ENCODE measurements at regions not wholly inside any gene's neighbourhood (a gene's known extent, or its start where the extent isn't known, plus 50 kb on each side); places are given as distances from the start of the nearest gene placed in this dataset.
"Not testable (repeated sequence)": the region's sequence is repeated elsewhere in the genome, so short reads cannot be mapped to it uniquely, and the experiment has no call there.

GRCh38 chr20:60191014-60191413 lies 232.8 kb downstream of the CDH26 start:
- Histone ChIP-seq H3K9me3 (ENCODE audit: control insufficient read depth in 2 of 2, insufficient read depth in 1 of 2, low read length in 1 of 2) (no peaks in the 10 kb centered on the region), H3K27ac (ENCODE audit: low read depth in 1 of 2, low read length in 1 of 2) (no peak overlapping the region), H3K4me3 (ENCODE audit: low read length in 2 of 2) (no peak overlapping the region), H3K36me3 (ENCODE audit: control insufficient read depth in 2 of 2, insufficient read depth in 2 of 2, low read length in 1 of 2) (no peaks in the 10 kb centered on the region), H3K4me1 (ENCODE audit: control insufficient read depth in 2 of 2, insufficient read depth in 2 of 2, low read length in 2 of 2) (no peaks in the 10 kb centered on the region), H3K27me3 (ENCODE audit: control insufficient read depth in 2 of 2, insufficient read depth in 1 of 2, low read length in 1 of 2) (no peaks in the 10 kb centered on the region)
- 95% methylated on average over 3 of the region's 3 CpGs for whole genome bisulfite sequencing
- DNase-seq (ENCODE audit: low read depth in 6 of 9, low spot score in 9 of 9), result no peak

- DNase-seq (ENCODE audit: low read depth in 6 of 9, low spot score in 9 of 9), result no peak
- H3K4me1 ChIP-seq (ENCODE audit: control insufficient read depth in 2 of 2, insufficient read depth in 2 of 2, low read length in 2 of 2), result no peaks in the 10 kb centered on the region
- H3K36me3 ChIP-seq (ENCODE audit: control insufficient read depth in 2 of 2, insufficient read depth in 2 of 2, low read length in 1 of 2), result no peaks in the 10 kb centered on the region
- WGBS, result 92% methylated on average over 1 of the region's 1 CpG
- no peaks in the 10 kb centered on the region for H3K27me3 ChIP-seq (ENCODE audit: control insufficient read depth in 2 of 2, insufficient read depth in 1 of 2, low read length in 1 of 2)
- no peak overlapping the region for H3K27ac ChIP-seq (ENCODE audit: low read depth in 1 of 2, low read length in 1 of 2)
- no peaks in the 10 kb centered on the region for H3K9me3 ChIP-seq (ENCODE audit: control insufficient read depth in 2 of 2, insufficient read depth in 1 of 2, low read length in 1 of 2)
- no peak overlapping the region for H3K4me3 ChIP-seq (ENCODE audit: low read length in 2 of 2)
Observed at GRCh38 chr20:60192326-60192725, 234.1 kb downstream of the CDH26 start.

DNA sequence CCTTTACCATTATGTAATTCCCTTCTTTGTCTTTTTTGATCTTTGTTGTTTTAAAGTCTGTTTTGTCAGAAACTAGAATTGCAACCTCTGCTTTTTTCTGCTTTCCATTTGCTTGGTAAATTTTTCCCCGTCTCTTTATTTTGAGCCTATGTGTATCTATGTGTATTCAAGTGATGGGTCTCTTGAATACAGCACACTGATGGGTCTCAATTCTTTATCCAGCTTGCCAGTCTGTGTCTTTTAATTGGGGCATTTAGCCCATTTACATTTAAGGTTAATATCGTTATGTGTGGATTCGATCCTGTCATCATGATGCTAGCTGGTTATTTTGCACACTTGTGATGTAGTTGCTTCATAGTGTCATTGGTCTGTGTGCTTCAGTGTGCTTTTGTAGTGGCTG lies 240.9 kb downstream of the CDH26 start:
- H3K4me3 ChIP-seq (ENCODE audit: low read length in 2 of 2); DNase-seq (ENCODE audit: low read depth in 6 of 9, low spot score in 9 of 9); H3K9me3 ChIP-seq (ENCODE audit: control insufficient read depth in 2 of 2, insufficient read depth in 1 of 2, low read length in 1 of 2); H3K4me1 ChIP-seq (ENCODE audit: control insufficient read depth in 2 of 2, insufficient read depth in 2 of 2, low read length in 2 of 2); H3K36me3 ChIP-seq (ENCODE audit: control insufficient read depth in 2 of 2, insufficient read depth in 2 of 2, low read length in 1 of 2); H3K27me3 ChIP-seq (ENCODE audit: control insufficient read depth in 2 of 2, insufficient read depth in 1 of 2, low read length in 1 of 2); H3K27ac ChIP-seq (ENCODE audit: low read depth in 1 of 2, low read length in 1 of 2): not testable (repeated sequence)
- WGBS, result 97% methylated on average over 3 of the region's 3 CpGs

GRCh38 chr20:60199866-60200265 lies 241.6 kb downstream of the CDH26 start:
- H3K36me3 ChIP-seq (ENCODE audit: control insufficient read depth in 2 of 2, insufficient read depth in 2 of 2, low read length in 1 of 2), result no peaks in the 10 kb centered on the region
- H3K27ac ChIP-seq (ENCODE audit: low read depth in 1 of 2, low read length in 1 of 2), result no peak overlapping the region
- 94% methylated on average over 2 of the region's 2 CpGs for WGBS
- no peaks in the 10 kb centered on the region for H3K27me3 ChIP-seq (ENCODE audit: control insufficient read depth in 2 of 2, insufficient read depth in 1 of 2, low read length in 1 of 2)
- no peak for DNase-seq (ENCODE audit: low read depth in 6 of 9, low spot score in 9 of 9)
- peaks cover 0 to 9% of the 10 kb centered on the region in 2 donors for H3K9me3 ChIP-seq (ENCODE audit: control insufficient read depth in 2 of 2, insufficient read depth in 1 of 2, low read length in 1 of 2)
- no peaks in the 10 kb centered on the region for H3K4me1 ChIP-seq (ENCODE audit: control insufficient read depth in 2 of 2, insufficient read depth in 2 of 2, low read length in 2 of 2)
- H3K4me3 ChIP-seq (ENCODE audit: low read length in 2 of 2), result no peak overlapping the region

GRCh38 chr20:60200305-60200918 lies 242.2 kb downstream of the CDH26 start:
- Histone ChIP-seq H3K9me3 (ENCODE audit: control insufficient read depth in 2 of 2, insufficient read depth in 1 of 2, low read length in 1 of 2) (peaks cover 0 to 9% of the 10 kb centered on the region in 2 donors), H3K4me3 (ENCODE audit: low read length in 2 of 2) (no peak overlapping the region), H3K27ac (ENCODE audit: low read depth in 1 of 2, low read length in 1 of 2) (no peak overlapping the region), H3K4me1 (ENCODE audit: control insufficient read depth in 2 of 2, insufficient read depth in 2 of 2, low read length in 2 of 2) (no peaks in the 10 kb centered on the region), H3K27me3 (ENCODE audit: control insufficient read depth in 2 of 2, insufficient read depth in 1 of 2, low read length in 1 of 2) (no peaks in the 10 kb centered on the region), H3K36me3 (ENCODE audit: control insufficient read depth in 2 of 2, insufficient read depth in 2 of 2, low read length in 1 of 2) (no peaks in the 10 kb centered on the region)
- no peak for DNase-seq (ENCODE audit: low read depth in 6 of 9, low spot score in 9 of 9)
- WGBS, result 96% methylated on average over 16 of the region's 16 CpGs

GRCh38 chr20:60201198-60201835 lies 243.1 kb downstream of the CDH26 start:
- Histone ChIP-seq H3K9me3 (ENCODE audit: control insufficient read depth in 2 of 2, insufficient read depth in 1 of 2, low read length in 1 of 2) (peaks cover 0 to 9% of the 10 kb centered on the region in 2 donors), H3K27ac (ENCODE audit: low read depth in 1 of 2, low read length in 1 of 2) (no peak overlapping the region), H3K36me3 (ENCODE audit: control insufficient read depth in 2 of 2, insufficient read depth in 2 of 2, low read length in 1 of 2) (no peaks in the 10 kb centered on the region), H3K4me1 (ENCODE audit: control insufficient read depth in 2 of 2, insufficient read depth in 2 of 2, low read length in 2 of 2) (peaks cover 0 to 4% of the 10 kb centered on the region in 2 donors), H3K4me3 (ENCODE audit: low read length in 2 of 2) (no peak overlapping the region), H3K27me3 (ENCODE audit: control insufficient read depth in 2 of 2, insufficient read depth in 1 of 2, low read length in 1 of 2) (no peaks in the 10 kb centered on the region)
- 94% methylated on average over 2 of the region's 2 CpGs for WGBS
- no peak for DNase-seq (ENCODE audit: low read depth in 6 of 9, low spot score in 9 of 9)

- Histone ChIP-seq H3K27ac (ENCODE audit: low read depth in 1 of 2, low read length in 1 of 2) (no peak overlapping the region), H3K9me3 (ENCODE audit: control insufficient read depth in 2 of 2, insufficient read depth in 1 of 2, low read length in 1 of 2) (peaks cover 0 to 9% of the 10 kb centered on the region in 2 donors), H3K27me3 (ENCODE audit: control insufficient read depth in 2 of 2, insufficient read depth in 1 of 2, low read length in 1 of 2) (no peaks in the 10 kb centered on the region), H3K4me3 (ENCODE audit: low read length in 2 of 2) (no peak overlapping the region), H3K36me3 (ENCODE audit: control insufficient read depth in 2 of 2, insufficient read depth in 2 of 2, low read length in 1 of 2) (no peaks in the 10 kb centered on the region), H3K4me1 (ENCODE audit: control insufficient read depth in 2 of 2, insufficient read depth in 2 of 2, low read length in 2 of 2) (peaks cover 0 to 5% of the 10 kb centered on the region in 2 donors)
- DNase-seq (ENCODE audit: low read depth in 6 of 9, low spot score in 9 of 9), result no peak
- 96% methylated on average over 5 of the region's 5 CpGs for WGBS
Observed at GRCh38 chr20:60202046-60202445, 243.8 kb downstream of the CDH26 start.

DNA sequence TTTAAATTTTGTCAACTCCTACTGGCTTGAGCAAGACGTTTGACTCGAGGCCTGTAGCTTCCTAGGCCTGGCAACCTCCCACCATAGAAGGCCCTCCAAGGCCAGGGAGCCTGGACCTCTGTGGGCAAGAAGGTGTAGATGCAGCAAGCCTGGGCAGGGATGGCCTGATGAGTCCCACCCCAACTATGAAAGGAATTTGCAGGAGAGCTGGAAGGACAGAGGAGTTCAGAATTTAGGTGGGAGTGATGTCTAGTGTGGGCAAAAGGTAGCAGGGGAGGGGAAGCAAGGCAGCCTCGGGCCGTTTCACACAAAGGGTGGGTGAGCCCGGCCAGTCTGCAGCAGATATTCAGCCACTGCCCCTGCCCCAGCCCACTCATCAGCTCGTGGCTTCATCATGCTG lies 245.2 kb downstream of the CDH26 start:
- Histone ChIP-seq H3K4me1 (ENCODE audit: control insufficient read depth in 2 of 2, insufficient read depth in 2 of 2, low read length in 2 of 2) (peaks cover 0 to 5% of the 10 kb centered on the region in 2 donors), H3K4me3 (ENCODE audit: low read length in 2 of 2) (no peak overlapping the region), H3K9me3 (ENCODE audit: control insufficient read depth in 2 of 2, insufficient read depth in 1 of 2, low read length in 1 of 2) (peaks cover 0 to 9% of the 10 kb centered on the region in 2 donors), H3K36me3 (ENCODE audit: control insufficient read depth in 2 of 2, insufficient read depth in 2 of 2, low read length in 1 of 2) (no peaks in the 10 kb centered on the region), H3K27me3 (ENCODE audit: control insufficient read depth in 2 of 2, insufficient read depth in 1 of 2, low read length in 1 of 2) (no peaks in the 10 kb centered on the region), H3K27ac (ENCODE audit: low read depth in 1 of 2, low read length in 1 of 2) (no peak overlapping the region)
- DNase-seq (ENCODE audit: low read depth in 6 of 9, low spot score in 9 of 9), result no peak
- WGBS, result 88% methylated on average over 6 of the region's 6 CpGs

GRCh38 chr20:60204601-60205000 lies 246.4 kb downstream of the CDH26 start:
- Histone ChIP-seq H3K9me3 (ENCODE audit: control insufficient read depth in 2 of 2, insufficient read depth in 1 of 2, low read length in 1 of 2) (peaks cover 0 to 9% of the 10 kb centered on the region in 2 donors), H3K36me3 (ENCODE audit: control insufficient read depth in 2 of 2, insufficient read depth in 2 of 2, low read length in 1 of 2) (no peaks in the 10 kb centered on the region), H3K27ac (ENCODE audit: low read depth in 1 of 2, low read length in 1 of 2) (no peak overlapping the region), H3K4me1 (ENCODE audit: control insufficient read depth in 2 of 2, insufficient read depth in 2 of 2, low read length in 2 of 2) (peaks cover 0 to 5% of the 10 kb centered on the region in 2 donors), H3K27me3 (ENCODE audit: control insufficient read depth in 2 of 2, insufficient read depth in 1 of 2, low read length in 1 of 2) (no peaks in the 10 kb centered on the region), H3K4me3 (ENCODE audit: low read length in 2 of 2) (no peak overlapping the region)
- DNase-seq (ENCODE audit: low read depth in 6 of 9, low spot score in 9 of 9), result no peak
- 98% methylated on average over 4 of the region's 4 CpGs for WGBS

Measured in thymus (tissue), 11 donors.